NCI-H2171 treated with DMSO at 0.1 percent for 48 hours (cell line): ENCODE measurements at regions not wholly inside any gene's neighbourhood (a gene's known extent, or its start where the extent isn't known, plus 50 kb on each side); places are given as distances from the start of the nearest gene placed in this dataset.
A peak's percentile ranks its signal among the peaks of the same experiment; 100 is the strongest.
"Not testable (repeated sequence)": the region's sequence is repeated elsewhere in the genome, so short reads cannot be mapped to it uniquely, and the experiment has no call there.

Experiments used
- DNase-seq: peaks from one replicate; lab custom pipeline; 2025; lab: John Stamatoyannopoulos, UW

DNA sequence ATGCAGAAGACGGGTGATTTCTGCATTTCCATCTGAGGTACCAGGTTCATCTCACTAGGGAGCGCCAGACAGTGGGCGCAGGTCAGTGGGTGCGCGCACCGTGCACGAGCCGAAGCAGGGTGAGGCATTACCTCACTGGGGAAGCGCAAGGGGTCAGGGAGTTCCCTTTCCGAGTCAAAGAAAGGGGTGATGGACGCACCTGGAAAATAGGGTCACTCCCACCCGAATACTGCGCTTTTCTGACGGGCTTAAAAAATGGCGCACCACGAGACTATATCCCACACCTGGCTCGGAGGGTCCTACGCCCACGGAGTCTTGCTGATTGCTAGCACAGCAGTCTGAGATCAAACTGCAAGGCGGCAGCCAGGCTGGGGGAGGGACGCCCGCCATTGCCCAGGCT lies 1246.0 kb upstream of the PABPC4L start:
- DNase-seq: not testable (repeated sequence)

- DNase-seq: no peak
These were observed 1233.3 kb upstream of the PABPC4L start for GRCh38 chr4:135434936-135435335.

DNA sequence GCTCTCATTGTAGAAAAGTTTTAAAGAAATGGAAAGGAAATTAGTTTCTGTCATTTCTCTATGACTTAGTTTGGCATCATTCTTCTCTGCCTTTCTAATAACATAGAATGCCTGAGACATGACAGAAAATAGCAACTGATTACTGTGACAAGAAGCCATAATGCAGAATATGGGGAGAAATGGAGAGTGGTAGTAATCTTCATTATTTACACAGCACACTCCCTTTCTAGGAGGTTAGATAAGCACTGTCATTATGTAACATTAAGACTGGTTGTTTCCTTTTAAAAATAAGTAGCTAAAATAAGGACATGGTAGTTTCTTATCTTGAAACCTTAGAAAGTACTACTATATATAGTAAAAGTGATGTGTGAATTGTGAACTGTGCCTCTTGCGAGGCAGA lies 1227.9 kb upstream of the PABPC4L start:
- no peak for DNase-seq

GRCh38 chr4:135418353-135418752 lies 1216.8 kb upstream of the PABPC4L start:
- DNase-seq: no peak

DNA sequence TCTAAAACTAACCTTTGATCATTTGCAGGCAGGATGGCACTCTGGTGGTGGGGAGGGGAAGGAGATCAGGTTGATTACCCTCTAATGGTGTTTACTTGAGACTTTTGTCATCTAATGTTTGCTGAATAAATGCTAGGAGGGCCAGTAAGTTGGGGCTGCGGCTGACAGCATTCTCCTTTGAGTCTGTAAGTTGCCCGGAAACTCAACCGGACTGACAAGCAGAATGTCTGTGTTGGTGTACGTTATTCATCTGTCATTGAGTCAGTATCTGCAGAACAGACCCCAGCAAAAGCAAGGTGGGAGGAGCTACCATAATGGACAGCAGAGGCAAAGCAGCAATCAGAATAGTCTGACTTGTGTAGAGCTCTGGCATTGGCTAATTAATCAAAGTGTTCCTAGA lies 1210.6 kb upstream of the PABPC4L start:
- no peak for DNase-seq

- no peak for DNase-seq
These were observed 1209.7 kb upstream of the PABPC4L start for GRCh38 chr4:135411251-135411650.

- DNase-seq: not testable (repeated sequence)
These were observed 1207.7 kb upstream of the PABPC4L start for GRCh38 chr4:135409261-135409660.

DNA sequence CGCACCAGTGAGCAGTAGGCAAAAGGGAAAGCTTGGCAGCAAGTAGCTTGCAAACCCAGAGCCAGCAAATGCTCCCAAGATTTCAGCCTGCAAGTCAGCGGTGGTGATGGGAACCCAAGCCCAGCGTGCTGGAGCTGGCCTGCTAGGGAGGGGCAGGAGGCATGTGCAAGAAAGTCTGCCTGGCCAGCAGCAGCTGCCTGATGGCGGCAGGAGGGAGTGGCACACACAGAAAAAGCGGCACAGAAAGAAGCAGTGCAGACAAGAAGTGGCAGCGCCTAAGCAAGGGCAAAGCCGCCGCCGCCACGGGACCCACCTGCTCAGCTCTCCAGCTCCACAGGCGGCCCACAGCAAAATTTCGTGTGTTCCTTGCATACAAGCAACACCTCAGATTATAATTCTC lies 1206.5 kb upstream of the PABPC4L start:
- DNase-seq: no peak

DNA sequence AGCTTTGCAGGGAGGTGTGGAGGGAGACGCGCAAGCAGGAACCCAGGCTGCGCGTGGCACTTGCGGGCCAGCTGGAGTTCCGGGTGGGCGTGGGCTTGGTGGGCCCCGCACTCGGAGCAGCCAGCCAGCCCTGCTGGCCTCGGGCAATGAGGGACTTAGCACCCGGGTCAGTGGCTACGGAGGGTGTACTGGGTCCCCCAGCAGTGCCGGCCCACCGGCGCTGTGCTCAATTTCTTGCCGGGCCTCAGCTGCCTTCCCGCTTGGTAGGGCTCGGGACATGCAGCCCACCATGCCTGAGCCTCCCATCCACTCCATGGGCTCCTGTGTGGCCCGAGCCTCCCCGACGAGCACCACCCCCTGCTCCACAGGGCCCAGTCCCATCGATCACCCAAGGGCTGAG lies 1205.0 kb upstream of the PABPC4L start:
- DNase-seq: not testable (repeated sequence)

DNA sequence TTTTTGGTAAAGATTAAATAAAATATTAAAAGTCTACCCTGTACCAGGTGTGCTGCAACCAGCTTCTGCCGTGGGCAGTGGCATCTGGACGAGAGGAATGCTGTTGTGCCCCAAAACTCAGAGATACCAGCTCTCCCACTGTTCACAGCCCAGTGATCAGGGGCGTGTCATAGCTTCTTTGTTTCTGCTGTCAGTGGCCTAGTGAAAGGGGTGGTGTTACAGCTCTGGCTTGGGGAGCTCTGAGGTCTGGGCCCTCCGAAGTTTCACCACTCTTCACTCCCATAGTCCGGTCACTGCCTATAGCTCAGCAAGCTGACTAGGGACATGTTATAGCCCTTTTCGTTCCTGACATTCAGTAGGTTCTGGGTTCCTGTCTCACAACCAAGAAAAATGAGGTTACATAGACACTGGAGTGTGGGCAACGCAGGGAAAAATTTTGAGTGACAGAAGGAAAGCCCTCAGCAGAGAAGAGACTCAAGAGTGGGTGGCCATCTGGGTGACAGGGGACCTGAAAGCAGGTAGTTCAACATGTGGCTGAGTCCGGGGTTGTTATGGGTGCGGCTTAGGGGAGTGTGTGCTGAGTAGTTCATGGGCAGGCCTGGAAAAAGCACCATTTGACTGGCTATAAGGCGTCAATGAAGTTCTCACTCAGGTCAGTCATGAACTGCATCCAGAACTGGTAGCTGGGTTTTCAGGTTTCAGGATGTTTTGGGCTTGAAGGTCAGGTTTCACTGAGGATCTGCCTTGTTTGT lies 1184.4 kb upstream of the PABPC4L start:
- no peak for DNase-seq

DNA sequence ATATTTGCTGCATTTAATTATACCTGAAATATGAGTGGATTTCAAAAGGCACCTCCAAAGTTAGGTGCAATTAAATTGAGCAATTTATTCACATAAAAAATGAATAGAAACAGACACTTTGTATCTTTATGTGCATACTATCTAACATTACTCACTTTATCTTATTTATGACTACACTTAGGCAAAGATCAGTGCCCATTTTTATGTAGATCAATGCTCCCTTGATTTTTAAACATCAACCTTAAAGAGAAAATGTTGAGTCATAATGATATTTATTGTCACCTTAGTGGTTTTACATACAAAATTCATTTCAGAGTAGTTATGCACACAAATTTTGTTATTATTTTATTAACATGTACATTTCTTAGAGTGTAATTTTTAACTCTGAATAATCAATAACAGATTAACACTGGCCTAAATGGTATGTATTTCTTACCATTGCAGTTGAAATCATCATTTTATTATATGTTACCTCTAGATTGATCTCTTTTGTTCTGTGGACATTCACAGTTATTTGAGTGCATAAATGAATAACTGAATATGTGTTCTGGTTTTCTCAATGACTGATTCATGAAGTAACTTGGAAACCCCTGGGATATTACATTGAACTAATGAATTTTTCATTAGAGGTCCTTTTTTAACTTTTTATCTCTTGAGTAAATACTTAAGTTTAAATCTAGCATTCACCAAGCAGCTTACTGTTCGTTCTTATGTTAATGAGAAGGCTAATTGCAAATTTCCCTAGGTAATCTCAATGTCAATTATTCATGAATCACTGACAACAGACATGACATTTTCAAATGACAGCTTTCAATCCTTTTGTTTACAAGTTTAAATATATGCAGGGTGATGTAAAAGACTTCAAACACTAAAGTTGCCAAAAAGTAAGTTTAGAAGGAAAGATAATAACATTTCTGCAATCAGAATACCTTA lies 1182.0 kb upstream of the PABPC4L start:
- DNase-seq: no peak

DNA sequence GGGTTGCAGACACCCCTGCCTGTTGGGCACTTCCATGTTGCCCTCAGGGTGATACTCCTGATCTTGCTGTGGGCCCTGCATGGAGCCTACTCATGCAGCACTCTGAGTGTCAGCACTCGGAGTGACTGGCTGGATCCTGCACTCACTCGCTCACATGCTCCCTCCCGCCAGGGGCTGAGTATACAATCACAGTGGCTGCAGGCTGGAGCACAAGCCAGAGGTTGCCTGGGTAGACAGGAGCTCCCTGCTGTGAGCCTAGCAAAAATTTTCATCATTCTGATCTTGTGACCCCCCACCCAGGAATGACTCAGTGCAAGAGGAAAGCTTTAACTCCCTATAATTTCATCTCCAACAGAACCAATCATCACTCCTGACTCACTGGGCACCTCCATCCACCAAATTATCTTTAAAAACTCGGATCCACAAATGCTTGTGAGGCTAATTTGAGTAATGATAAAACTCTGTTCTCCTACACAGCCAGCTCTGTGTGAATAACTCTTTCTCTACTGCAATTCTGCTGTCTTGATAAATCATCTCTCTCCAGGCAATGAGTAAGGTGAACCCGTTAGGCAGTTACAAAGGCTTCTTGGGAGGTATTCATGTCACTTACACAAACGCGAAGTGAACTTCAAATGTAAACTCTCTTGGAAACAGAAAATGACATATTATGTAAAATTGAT lies 1180.8 kb upstream of the PABPC4L start:
- no peak for DNase-seq

GRCh38 chr4:135372131-135372530 lies 1170.5 kb upstream of the PABPC4L start:
- DNase-seq: no peak

- DNase-seq: no peak
These were observed 1169.5 kb upstream of the PABPC4L start for GRCh38 chr4:135371137-135371536.

GRCh38 chr4:135368831-135369230 lies 1167.2 kb upstream of the PABPC4L start:
- no peak for DNase-seq

DNA sequence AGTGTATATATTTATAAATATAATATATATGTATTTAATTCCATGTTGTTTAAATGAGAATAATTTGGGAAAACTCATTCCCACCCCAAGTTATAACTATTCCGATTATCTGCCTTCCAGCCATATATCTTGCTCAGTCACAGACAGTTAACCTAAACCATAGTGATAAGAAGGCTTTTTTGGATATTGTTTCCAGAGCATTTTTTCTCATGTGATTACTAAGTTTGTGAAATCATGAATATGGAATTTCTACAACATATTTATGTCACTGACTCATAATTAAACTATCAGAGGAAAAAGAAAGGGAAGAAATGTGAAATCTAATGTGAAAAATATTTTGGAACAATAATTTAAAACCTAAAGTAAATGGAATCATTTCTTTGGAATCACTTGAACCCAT lies 1163.5 kb upstream of the PABPC4L start:
- no peak for DNase-seq

GRCh38 chr4:135359128-135359527 lies 1157.5 kb upstream of the PABPC4L start:
- DNase-seq: no peak

DNA sequence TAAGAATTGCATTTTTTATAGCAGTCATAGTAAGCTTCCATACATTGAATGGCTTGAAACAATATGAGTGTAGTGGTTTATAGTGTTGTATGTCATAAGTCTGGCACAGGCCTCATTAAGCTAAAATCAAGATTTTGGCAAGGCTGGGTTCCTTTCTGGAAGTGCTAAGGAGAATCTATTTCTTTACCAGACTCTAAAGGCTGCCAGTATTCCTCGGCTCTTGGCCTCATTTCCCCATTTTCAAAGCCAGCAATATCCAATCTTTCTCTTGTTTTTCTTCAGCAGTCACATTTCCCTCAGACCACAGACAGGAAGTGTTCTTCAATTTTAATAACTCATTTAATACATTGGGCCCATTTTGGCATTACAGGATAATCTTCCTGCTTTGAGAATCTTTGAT lies 1155.5 kb upstream of the PABPC4L start:
- no peak for DNase-seq

DNA sequence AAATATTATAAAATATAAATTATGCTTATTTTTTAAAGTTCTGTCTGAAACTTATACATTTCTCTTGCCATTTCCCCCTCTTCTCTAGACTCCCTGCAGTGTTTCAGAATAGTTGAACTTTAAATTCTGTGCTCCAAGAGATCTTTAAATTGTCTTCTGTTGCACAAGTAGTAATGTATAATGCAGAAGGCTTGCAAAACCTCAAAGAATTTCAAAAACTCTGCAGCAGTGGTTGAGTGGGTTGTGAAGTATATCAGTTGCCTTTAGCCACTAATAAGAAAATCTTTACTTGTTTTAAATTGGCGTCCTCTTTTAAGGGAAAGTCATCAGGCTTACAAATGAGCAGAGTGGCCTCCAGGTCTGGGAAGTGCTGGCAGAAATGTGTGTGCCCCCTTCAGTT lies 1153.3 kb upstream of the PABPC4L start:
- DNase-seq: no peak

DNA sequence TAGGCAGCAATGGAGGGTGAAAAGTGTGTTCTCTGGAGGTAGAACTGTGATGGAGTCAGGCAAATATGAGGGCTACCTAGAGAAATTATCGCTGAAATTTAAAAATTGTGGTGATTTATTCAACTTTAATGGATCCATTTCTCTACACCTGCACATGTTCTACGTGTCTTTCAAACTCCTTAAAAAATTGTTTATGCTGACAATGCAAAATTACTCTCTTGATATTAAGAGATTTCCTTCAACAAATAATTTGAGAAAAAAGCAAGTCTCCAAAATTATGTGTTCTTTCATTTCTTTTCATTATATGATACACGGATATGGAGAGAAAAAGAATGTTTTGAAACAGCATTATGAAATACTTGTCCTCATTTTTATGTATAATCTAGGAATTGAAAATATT lies 1151.4 kb upstream of the PABPC4L start:
- DNase-seq: no peak

DNA sequence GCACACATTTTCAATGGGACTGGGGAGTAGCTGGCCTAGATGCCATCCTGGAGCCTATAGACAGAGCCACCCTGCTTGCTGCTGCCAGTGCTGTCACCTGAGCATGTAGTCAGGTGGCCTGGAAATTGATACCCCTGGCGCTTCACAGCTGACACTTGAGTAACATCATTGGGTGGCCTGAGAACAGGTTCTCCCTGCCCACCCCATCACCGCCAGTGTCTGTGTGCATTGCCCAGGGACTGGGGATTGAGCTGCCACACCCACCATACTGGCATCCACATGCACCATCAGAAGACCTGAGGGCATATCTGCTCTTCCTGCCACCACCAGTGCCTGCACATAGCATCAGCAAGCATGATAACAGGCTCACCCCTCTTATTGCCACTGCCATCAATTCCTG lies 1142.9 kb upstream of the PABPC4L start:
- DNase-seq: no peak

GRCh38 chr4:135338181-135338580 lies 1136.6 kb upstream of the PABPC4L start:
- DNase-seq: peak; percentile 30

DNA sequence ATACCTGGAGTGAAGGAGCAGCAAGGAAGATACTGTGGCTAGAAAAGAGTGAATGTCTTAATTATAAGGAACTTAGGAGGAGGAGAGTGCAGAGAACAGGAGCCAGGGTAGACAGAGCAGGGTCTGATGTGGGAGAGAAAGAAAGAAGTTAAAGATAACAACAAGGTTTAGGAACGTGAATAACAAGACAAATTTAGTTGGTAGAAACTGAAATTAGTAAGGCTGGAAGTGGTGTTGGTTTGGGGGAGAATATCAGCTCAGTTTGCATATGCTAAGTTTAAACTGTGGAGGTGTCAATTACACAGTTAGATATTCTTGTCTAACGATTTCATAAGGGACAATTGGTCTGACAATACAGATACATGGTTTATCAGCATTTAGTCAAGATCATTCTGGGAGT lies 1123.7 kb upstream of the PABPC4L start:
- peak; percentile 47 for DNase-seq
